ENCODE measurements at regions not wholly inside any gene's neighbourhood (a gene's known extent, or its start where the extent isn't known, plus 50 kb on each side); places are given as distances from the start of the nearest gene placed in this dataset.

DNA sequence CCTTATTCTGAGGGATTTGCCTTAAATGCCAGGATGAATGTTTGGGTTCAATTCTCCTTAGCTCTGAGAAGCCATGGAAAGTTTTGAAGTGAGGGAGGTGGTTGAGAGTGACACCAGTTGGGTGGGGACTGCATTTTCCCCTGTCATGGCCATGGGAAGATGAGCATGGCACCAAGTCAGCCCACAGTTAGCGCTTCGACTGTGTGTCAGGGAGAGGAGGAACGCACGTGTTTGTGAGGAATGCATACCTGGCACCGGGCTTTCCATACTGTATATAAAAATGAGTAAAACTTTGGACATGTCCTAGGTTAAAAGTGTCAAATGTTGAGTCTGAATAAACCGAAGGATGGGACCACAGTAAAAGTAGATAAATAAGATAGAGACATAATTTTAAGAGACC, 187.5 kb upstream of the KL start:
- Histone ChIP-seq H2AFZ (ENCODE audit: low read length) (no peak overlapping the region), H3K4me2 (ENCODE audit: low read depth, low read length) (no peak overlapping the region), H3K4me1 (ENCODE audit: insufficient read depth, low read length) (peaks cover 7% of the 10 kb centered on the region; the same call in 1 of the 2 replicates), H4K20me1 (ENCODE audit: insufficient read depth, low read length) (no peaks in the 10 kb centered on the region), H3K36me3 (replicated peaks in 1 of 2; ENCODE audit: control insufficient read depth in 1 of 2, insufficient read depth in 2 of 2, low read length in 2 of 2) (no peaks in the 10 kb centered on the region), H3K9ac (ENCODE audit: insufficient read depth, low read depth, low read length) (no peak overlapping the region), H3K27me3 (ENCODE audit: control insufficient read depth in 1 of 2, insufficient read depth in 2 of 2, low read length in 2 of 2) (peaks cover 0 to 18% of the 10 kb centered on the region in 2 experiments; a peak in 3 of 5 replicates), H3K27ac (ENCODE audit: extremely low read length, insufficient read depth, low read length) (no peak overlapping the region), H3K4me3 (replicated peaks in 1 of 3; ENCODE audit: insufficient read depth in 1 of 3, low read depth in 2 of 3, low read length in 3 of 3) (no peak overlapping the region), H3K9me3 (ENCODE audit: low read length) (no peaks in the 10 kb centered on the region), H3K79me2 (ENCODE audit: insufficient read depth, low read length) (no peaks in the 10 kb centered on the region)
- no peak for ATAC-seq
- TF ChIP-seq CREM (IDR thresholded peaks at IDR 0.05) (no peak), CREM (CRISPR knock-in tag; IDR thresholded peaks at IDR 0.05) (no peak), ESRRA (CRISPR knock-in tag; IDR thresholded peaks at IDR 0.05; ENCODE audit: low read depth) (no peak), ZNF431 (CRISPR knock-in tag; IDR thresholded peaks at IDR 0.05; ENCODE audit: borderline replicate concordance, low read depth) (no peak)
- in situ Hi-C loops (cut with HindIII; ENCODE audit: extremely low pct_ligation_motif_present, low pct_unique_long_range_greater_than_20kb): no loop called here
- FAIRE-seq: no peak
- CTCF ChIA-PET (ENCODE audit: low intra/inter-chr PET ratio, low total read pairs): no interaction called here
- no TSS peak for BruUV-seq (replicated peaks)
- no peak for DNase-seq (ENCODE audit: low spot score)
- POLR2A ChIA-PET: no interaction called here
- WGBS (ENCODE audit: low lambda C conversion rate): 81% methylated on average over 6 of the region's 6 CpGs
- intact Hi-C loops (cut with micrococcal nuclease; ENCODE audit: unreplicated experiment): no loop called here

DNA sequence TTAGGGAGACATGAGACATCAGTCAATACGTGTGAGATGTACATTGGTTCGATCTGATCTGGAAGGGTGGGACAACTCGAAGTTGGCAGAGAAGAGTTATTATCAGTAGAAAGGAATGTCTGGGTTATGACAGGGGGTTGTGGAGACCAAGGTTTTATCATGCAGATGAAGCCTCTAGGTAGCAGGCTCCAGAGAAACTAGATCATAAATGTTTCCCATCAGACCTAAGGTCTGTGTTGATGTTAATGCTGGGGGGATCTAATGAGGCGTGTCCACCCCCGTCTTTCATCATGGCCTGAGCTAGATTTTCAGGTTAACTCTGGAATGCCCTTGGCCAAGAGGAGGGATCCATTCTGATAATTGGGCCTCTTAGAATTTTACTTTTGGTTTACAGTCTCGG, 187.0 kb upstream of the KL start:
- WGBS (ENCODE audit: low lambda C conversion rate): 62% methylated on average over 6 of the region's 6 CpGs
- Histone ChIP-seq H3K9me3 (ENCODE audit: low read length) (no peaks in the 10 kb centered on the region), H3K79me2 (ENCODE audit: insufficient read depth, low read length) (no peaks in the 10 kb centered on the region), H3K4me2 (ENCODE audit: low read depth, low read length) (no peak overlapping the region), H3K27ac (ENCODE audit: extremely low read length, insufficient read depth, low read length) (no peak overlapping the region), H2AFZ (ENCODE audit: low read length) (no peak overlapping the region), H3K4me3 (replicated peaks in 1 of 3; ENCODE audit: insufficient read depth in 1 of 3, low read depth in 2 of 3, low read length in 3 of 3) (no peak overlapping the region), H3K9ac (ENCODE audit: insufficient read depth, low read depth, low read length) (no peak overlapping the region), H3K36me3 (replicated peaks in 1 of 2; ENCODE audit: control insufficient read depth in 1 of 2, insufficient read depth in 2 of 2, low read length in 2 of 2) (no peaks in the 10 kb centered on the region), H3K4me1 (ENCODE audit: insufficient read depth, low read length) (peaks cover 6% of the 10 kb centered on the region; the same call in 1 of the 2 replicates), H3K27me3 (ENCODE audit: control insufficient read depth in 1 of 2, insufficient read depth in 2 of 2, low read length in 2 of 2) (peaks cover 0 to 14% of the 10 kb centered on the region in 2 experiments; a peak in 3 of 5 replicates), H4K20me1 (ENCODE audit: insufficient read depth, low read length) (no peaks in the 10 kb centered on the region)
- DNase-seq (ENCODE audit: low spot score) (no peak), ATAC-seq (no peak), FAIRE-seq (no peak)
- intact Hi-C loops (cut with micrococcal nuclease; ENCODE audit: unreplicated experiment): no loop called here
- in situ Hi-C loops (cut with HindIII; ENCODE audit: extremely low pct_ligation_motif_present, low pct_unique_long_range_greater_than_20kb): no loop called here
- BruUV-seq (replicated peaks): no TSS peak
- ChIA-PET CTCF (ENCODE audit: low intra/inter-chr PET ratio, low total read pairs) (no interaction called here), POLR2A (no interaction called here)
- TF ChIP-seq MTA3 (CRISPR knock-in tag; IDR thresholded peaks at IDR 0.05) (no peak), GABPB1 (CRISPR knock-in tag; IDR thresholded peaks at IDR 0.05) (no peak), JDP2 (CRISPR knock-in tag; IDR thresholded peaks at IDR 0.05; ENCODE audit: borderline replicate concordance) (no peak)

All from HepG2 (cell line).